GM19023 (cell line): ENCODE measurements at regions not wholly inside any gene's neighbourhood (a gene's known extent, or its start where the extent isn't known, plus 50 kb on each side); places are given as distances from the start of the nearest gene placed in this dataset.
"Not testable (repeated sequence)": the region's sequence is repeated elsewhere in the genome, so short reads cannot be mapped to it uniquely, and the experiment has no call there.

ENCODE experiments used
- ATAC-seq: cut with Tn5 transposase; IDR thresholded peaks from one replicate; pipeline ENCODE4 v1.9.1; 2021; ENCODE audit warnings: mild to moderate bottlenecking, moderate library complexity; ENCODE audit not compliant: unreplicated experiment

GRCh38 chr15:81747482-81747881 is 298.3 kb downstream of the MEX3B start:
- no peak for ATAC-seq

GRCh38 chr15:81747026-81747425 is 298.8 kb downstream of the MEX3B start:
- no peak for ATAC-seq

GRCh38 chr15:81744364-81744763 is 301.5 kb downstream of the MEX3B start:
- ATAC-seq, result no peak

- no peak for ATAC-seq
Measured at GRCh38 chr15:81740416-81740815, 305.4 kb downstream of the MEX3B start.

- ATAC-seq, result no peak
Measured at GRCh38 chr15:81729340-81729739, 316.5 kb downstream of the MEX3B start.

- no peak for ATAC-seq
Measured at GRCh38 chr15:81728726-81729125, 317.1 kb downstream of the MEX3B start.

GRCh38 chr15:81725590-81725989 is 320.2 kb downstream of the MEX3B start:
- no peak for ATAC-seq

GRCh38 chr15:81724536-81724935 is 321.3 kb downstream of the MEX3B start:
- ATAC-seq, result no peak

- ATAC-seq, result no peak
Measured at GRCh38 chr15:81723701-81724100, 322.1 kb downstream of the MEX3B start.

- ATAC-seq, result no peak
Measured at GRCh38 chr15:81723113-81723651, 322.6 kb downstream of the MEX3B start.

- not testable (repeated sequence) for ATAC-seq
Measured at GRCh38 chr15:81716468-81716867, 329.4 kb downstream of the MEX3B start.

- ATAC-seq, result no peak
Measured at GRCh38 chr15:81710328-81710727, 335.5 kb downstream of the MEX3B start.

- ATAC-seq, result not testable (repeated sequence)
Measured at GRCh38 chr15:81706816-81707346, 332.9 kb upstream of the TMC3 start.

- ATAC-seq, result not testable (repeated sequence)
Measured at GRCh38 chr15:81705727-81706126, 331.7 kb upstream of the TMC3 start.

GRCh38 chr15:81686021-81686420 is 312.0 kb upstream of the TMC3 start:
- ATAC-seq, result no peak

- no peak for ATAC-seq
Measured at GRCh38 chr15:81685237-81685636, 311.2 kb upstream of the TMC3 start.

GRCh38 chr15:81680829-81681228 is 306.8 kb upstream of the TMC3 start:
- ATAC-seq, result no peak

- ATAC-seq, result no peak
Measured at GRCh38 chr15:81666839-81667238, 292.8 kb upstream of the TMC3 start.

- no peak for ATAC-seq
Measured at GRCh38 chr15:81660976-81661375, 287.0 kb upstream of the TMC3 start.

GRCh38 chr15:81653259-81653658 is 279.2 kb upstream of the TMC3 start:
- ATAC-seq, result no peak

GRCh38 chr15:81645470-81645869 is 271.5 kb upstream of the TMC3 start:
- no peak for ATAC-seq

- no peak for ATAC-seq
Measured at GRCh38 chr15:81643771-81644170, 269.8 kb upstream of the TMC3 start.

- no peak for ATAC-seq
Measured at GRCh38 chr15:81642451-81642990, 268.5 kb upstream of the TMC3 start.
